ENCODE measurements at regions not wholly inside any gene's neighbourhood (a gene's known extent, or its start where the extent isn't known, plus 50 kb on each side); places are given as distances from the start of the nearest gene placed in this dataset.

DNA sequence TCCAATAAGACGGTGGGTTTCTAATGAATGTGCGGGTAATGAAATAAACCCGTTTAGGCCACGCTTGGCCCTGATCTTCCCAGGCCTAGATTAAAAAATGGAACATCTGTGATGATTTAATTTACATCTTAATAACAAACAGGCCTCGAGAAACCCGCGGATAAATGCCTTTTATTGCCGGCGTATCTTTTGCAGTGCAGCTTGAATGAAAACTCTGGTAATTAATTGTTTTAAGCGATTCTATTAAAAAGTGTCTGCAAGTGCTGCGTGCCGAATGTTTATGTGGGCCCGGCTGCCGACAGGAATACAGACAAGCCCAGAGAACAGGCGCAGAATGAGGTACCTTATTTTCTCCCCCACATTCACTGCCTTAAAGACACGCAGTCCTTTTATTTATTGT lies 420.7 kb downstream of the MN1 start:
- Histone ChIP-seq H3K4me3 (ENCODE audit: extremely low read depth in 1 of 4, insufficient read depth in 2 of 4, low read depth in 3 of 4, low read length in 4 of 4) (no peak overlapping the region), H3K27ac (ENCODE audit: low read depth, low read length) (no peak overlapping the region), H2AK5ac (ENCODE audit: low read depth, low read length) (no peak overlapping the region), H4K5ac (ENCODE audit: insufficient read length, low read depth, low read length) (no peak overlapping the region), H4K20me1 (replicated peaks in 1 of 2; ENCODE audit: control insufficient read depth in 1 of 2, insufficient read depth in 2 of 2, low read length in 2 of 2) (no peaks in the 10 kb centered on the region), H2BK12ac (ENCODE audit: low read depth, low read length) (no peak overlapping the region), H2BK5ac (ENCODE audit: low read depth, low read length) (no peak overlapping the region), H2BK15ac (ENCODE audit: low read length) (no peak overlapping the region), H3K79me1 (ENCODE audit: low read depth, low read length) (no peaks in the 10 kb centered on the region), H3K27me3 (replicated peaks in 1 of 4; ENCODE audit: control insufficient read depth in 3 of 4, extremely low read depth in 1 of 4, insufficient read depth in 3 of 4, low read length in 3 of 4) (no peaks in the 10 kb centered on the region), H3K9ac (replicated peaks in 1 of 4; ENCODE audit: extremely low read depth in 1 of 4, low read depth in 3 of 4, low read length in 3 of 4) (no peak overlapping the region), H3K14ac (ENCODE audit: insufficient read length) (no peak overlapping the region), H4K91ac (replicated peaks; ENCODE audit: insufficient read length, low read length) (no peak overlapping the region), H2BK120ac (replicated peaks; ENCODE audit: low read depth, low read length) (no peak overlapping the region), H3K9me3 (ENCODE audit: insufficient read depth in 2 of 2, low read depth in 1 of 2, low read length in 1 of 2) (no peaks in the 10 kb centered on the region), H3K18ac (ENCODE audit: extremely low read depth, low read length) (no peak overlapping the region), H3K4me1 (replicated peaks in 1 of 4; ENCODE audit: control insufficient read depth in 3 of 4, insufficient read depth in 4 of 4, low read length in 3 of 4) (peaks cover 0 to 3% (median under 1%) of the 10 kb centered on the region in 4 experiments; a peak in 2 of 7 replicates), H2AFZ (ENCODE audit: low read length) (no peak overlapping the region), H3K36me3 (ENCODE audit: control insufficient read depth in 2 of 4, insufficient read depth in 4 of 4, low read length in 3 of 4) (no peaks in the 10 kb centered on the region), H4K8ac (ENCODE audit: extremely low read depth, insufficient read depth, low read length) (no peak overlapping the region), H3K4ac (replicated peaks; ENCODE audit: insufficient read length, low read depth, low read length) (no peak overlapping the region), H2BK20ac (ENCODE audit: low read length) (no peak overlapping the region), H3K23ac (ENCODE audit: insufficient read length) (no peak overlapping the region), H3K4me2 (ENCODE audit: insufficient read depth in 1 of 2, low read depth in 2 of 2, low read length in 2 of 2) (no peak overlapping the region), H3K56ac (replicated peaks; ENCODE audit: insufficient read length, low read depth, low read length) (no peak overlapping the region), H3K79me2 (ENCODE audit: control insufficient read depth in 1 of 2, insufficient read depth in 2 of 2, low read length in 2 of 2) (no peaks in the 10 kb centered on the region), H3K23me2 (ENCODE audit: low read depth, low read length) (no peaks in the 10 kb centered on the region)
- FAIRE-seq (no peak), DNase-seq (ENCODE audit: low read depth in 1 of 2, low spot score in 2 of 2) (no peak)
- CTCF ChIA-PET (ENCODE audit: partially characterized antibody) = interaction anchor here (0.6 to 1.3 kb wide), 6 partner anchors 9 to 267 kb away, joined by 3 to 4 read pairs (median 3); no protein-coding TSS in a partner anchor
- POLR2A ChIA-PET (ENCODE audit: partially characterized antibody) = no interaction called here
- 87% methylated on average over 16 of the region's 16 CpGs; no CpG with 5 or more reads in 1 of the 2 experiments for WGBS, 2 experiments (ENCODE audit: extremely low coverage in 1 of 2, insufficient coverage in 1 of 2, insufficient read length in 1 of 2, insufficient replicate concordance in 2 of 2, low coverage in 1 of 2, low lambda C conversion rate in 2 of 2, missing lambda C conversion rate in 1 of 2)
- no peak for TF ChIP-seq HDAC6 (IDR thresholded peaks at IDR 0.05; ENCODE audit: low read depth, low read length)
- no peak for TF ChIP-seq CBX5 (IDR thresholded peaks at IDR 0.05; ENCODE audit: low read depth, low read length)
- TF ChIP-seq RFX5 (IDR thresholded peaks at IDR 0.05; ENCODE audit: borderline replicate concordance, low read depth, low read length) = no peak
- TF ChIP-seq BCL11A (IDR thresholded peaks at IDR 0.05; ENCODE audit: low read depth in 2 of 2, low read length in 2 of 2) = no peak
- TF ChIP-seq EGR1 (IDR thresholded peaks at IDR 0.05; ENCODE audit: borderline replicate concordance, low read depth, low read length) = no peak
- TF ChIP-seq, protein P1, sequence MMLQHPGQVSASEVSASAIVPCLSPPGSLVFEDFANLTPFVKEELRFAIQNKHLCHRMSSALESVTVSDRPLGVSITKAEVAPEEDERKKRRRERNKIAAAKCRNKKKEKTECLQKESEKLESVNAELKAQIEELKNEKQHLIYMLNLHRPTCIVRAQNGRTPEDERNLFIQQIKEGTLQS (IDR thresholded peaks at IDR 0.05; ENCODE audit: insufficient read depth, low read depth, low read length) = no peak
- TF ChIP-seq RXRA (IDR thresholded peaks at IDR 0.05; ENCODE audit: insufficient read depth, low read depth, low read length) = no peak
- no peak for TF ChIP-seq CHD1 (IDR thresholded peaks at IDR 0.05; ENCODE audit: low read depth, low read length)
- TF ChIP-seq BACH1 (IDR thresholded peaks at IDR 0.05; ENCODE audit: low read length) = no peak
- TF ChIP-seq KDM4A (IDR thresholded peaks at IDR 0.05; ENCODE audit: low read depth, low read length, severe bottlenecking) = no peak
- no peak for TF ChIP-seq CBX8 (IDR thresholded peaks at IDR 0.05; ENCODE audit: borderline replicate concordance, low read depth, low read length)
- TF ChIP-seq MAFK (IDR thresholded peaks at IDR 0.05; ENCODE audit: low read depth, low read length) = no peak
- TF ChIP-seq CTBP2 (IDR thresholded peaks at IDR 0.05; ENCODE audit: borderline replicate concordance, insufficient read depth, insufficient read length, low read length) = no peak
- no peak for TF ChIP-seq RAD21 (IDR thresholded peaks at IDR 0.05 in 1 of 2, conservative IDR thresholded peaks at IDR 0.05 in 1 of 2; ENCODE audit: low read depth in 2 of 2, low read length in 2 of 2)
- no peak for TF ChIP-seq POLR2AphosphoS5 (IDR thresholded peaks at IDR 0.05; ENCODE audit: low read depth, low read length)

Measured in H1 (cell line).